ENCODE measurements at regions not wholly inside any gene's neighbourhood (a gene's known extent, or its start where the extent isn't known, plus 50 kb on each side); places are given as distances from the start of the nearest gene placed in this dataset.

GRCh38 chr15:69669446-69669845 lies 216.8 kb downstream of the RPLP1 start:
- no peak for TF ChIP-seq CTCF (conservative IDR thresholded peaks at IDR 0.05; ENCODE audit: low read depth, low read length)
- TF ChIP-seq RFX5 (IDR thresholded peaks at IDR 0.05; ENCODE audit: low read depth, low read length) = no peak
- TF ChIP-seq POLR2A (IDR thresholded peaks at IDR 0.05; ENCODE audit: low read depth, low read length) = no peak
- TF ChIP-seq MAZ (IDR thresholded peaks at IDR 0.05; ENCODE audit: borderline replicate concordance, low read depth, low read length) = no peak
- TF ChIP-seq CEBPB (IDR thresholded peaks at IDR 0.05; ENCODE audit: low read depth, low read length) = no peak
- TF ChIP-seq SMC3 (IDR thresholded peaks at IDR 0.05; ENCODE audit: low read depth, low read length) = no peak
- no peak for TF ChIP-seq MXI1 (IDR thresholded peaks at IDR 0.05; ENCODE audit: borderline replicate concordance, low read depth, low read length)
- no peak for TF ChIP-seq USF2 (IDR thresholded peaks at IDR 0.05; ENCODE audit: low read depth, low read length)
- no peak for TF ChIP-seq MAFK (IDR thresholded peaks at IDR 0.05; ENCODE audit: low read depth, low read length)
- no peak for TF ChIP-seq BHLHE40 (IDR thresholded peaks at IDR 0.05; ENCODE audit: low read depth, low read length)
- no peak for TF ChIP-seq RCOR1 (IDR thresholded peaks at IDR 0.05; ENCODE audit: insufficient replicate concordance, low read length)
- no peak for TF ChIP-seq RAD21 (IDR thresholded peaks at IDR 0.05; ENCODE audit: low read length)
- no peak for TF ChIP-seq NFE2L2 (IDR thresholded peaks at IDR 0.05; ENCODE audit: low read depth, low read length)
- no peak for TF ChIP-seq CHD1 (IDR thresholded peaks at IDR 0.05; ENCODE audit: low read depth, low read length)
